Activated naive CD4-positive, alpha-beta T cell treated with anti-CD3 and anti-CD28 coated beads for 36 hours (primary cell): ENCODE measurements at regions not wholly inside any gene's neighbourhood (a gene's known extent, or its start where the extent isn't known, plus 50 kb on each side); places are given as distances from the start of the nearest gene placed in this dataset.

Experiments
- CTCF ChIA-PET: fragments of 350-600 bp; sonication (Branson Sonifier 250); formaldehyde crosslinking; loops from one replicate; lab custom pipeline; 2021; ENCODE audit warnings: antibody characterized with exemption; lab: Charles Lee
- DNase-seq: peaks from one replicate; pipeline ENCODE4 v3.0.0-alpha.2; 2020
- H3K27ac Mint-ChIP-seq: one replicate; pipeline ENCODE4 v1.8.0; 2021; ENCODE audit warnings: mild to moderate bottlenecking, mixed read lengths
- H3K27me3 Mint-ChIP-seq: one replicate; pipeline ENCODE4 v1.8.0; 2021; ENCODE audit warnings: low read depth, mixed read lengths
- H3K36me3 Mint-ChIP-seq: one replicate; pipeline ENCODE4 v1.8.0; 2021; ENCODE audit warnings: low read depth, mixed read lengths
- H3K4me1 Mint-ChIP-seq: one replicate; pipeline ENCODE4 v1.8.0; 2021; ENCODE audit warnings: low read depth, mixed read lengths
- H3K4me3 Mint-ChIP-seq: one replicate; pipeline ENCODE4 v1.8.0; 2021; ENCODE audit warnings: mild to moderate bottlenecking, moderate library complexity, mixed read lengths
- H3K9me3 Mint-ChIP-seq: one replicate; pipeline ENCODE4 v1.8.0; 2021; ENCODE audit warnings: mixed read lengths
- intact Hi-C: fragments of 100-400 bp; cut with micrococcal nuclease; formaldehyde crosslinking; loops from one replicate; pipeline ENCODE4 v1.15.1; 2023

- no peaks in the 10 kb centered on the region for H3K36me3 Mint-ChIP-seq
- H3K4me3 Mint-ChIP-seq: no peak overlapping the region
- H3K4me1 Mint-ChIP-seq: no peaks in the 10 kb centered on the region
- no peak for DNase-seq
- intact Hi-C loops: no loop called here
- no peak overlapping the region for H3K27ac Mint-ChIP-seq
- peaks cover 6% of the 10 kb centered on the region for H3K9me3 Mint-ChIP-seq
- H3K27me3 Mint-ChIP-seq: no peaks in the 10 kb centered on the region
- CTCF ChIA-PET: no interaction called here
These were observed 763.8 kb upstream of the CDH7 start for GRCh38 chr18:64986906-64987495.

- H3K36me3 Mint-ChIP-seq: no peaks in the 10 kb centered on the region
- H3K9me3 Mint-ChIP-seq: peaks cover 2% of the 10 kb centered on the region
- H3K27ac Mint-ChIP-seq: no peak overlapping the region
- intact Hi-C loops: no loop called here
- DNase-seq: no peak
- H3K4me3 Mint-ChIP-seq: no peak overlapping the region
- CTCF ChIA-PET: no interaction called here
- no peaks in the 10 kb centered on the region for H3K27me3 Mint-ChIP-seq
- H3K4me1 Mint-ChIP-seq: no peaks in the 10 kb centered on the region
These were observed 767.1 kb upstream of the CDH7 start for GRCh38 chr18:64983497-64984238.

- Mint-ChIP-seq H3K9me3 (peaks cover 2% of the 10 kb centered on the region), H3K36me3 (no peaks in the 10 kb centered on the region), H3K27ac (no peak overlapping the region), H3K4me1 (no peaks in the 10 kb centered on the region), H3K4me3 (no peak overlapping the region), H3K27me3 (no peaks in the 10 kb centered on the region)
- intact Hi-C loops: no loop called here
- CTCF ChIA-PET: no interaction called here
- no peak for DNase-seq
These were observed 768.3 kb upstream of the CDH7 start for GRCh38 chr18:64982414-64983055.

- Mint-ChIP-seq H3K9me3 (peaks cover 2% of the 10 kb centered on the region), H3K4me3 (no peak overlapping the region), H3K4me1 (no peaks in the 10 kb centered on the region), H3K27me3 (no peaks in the 10 kb centered on the region), H3K36me3 (no peaks in the 10 kb centered on the region), H3K27ac (no peak overlapping the region)
- CTCF ChIA-PET: no interaction called here
- intact Hi-C loops: no loop called here
- no peak for DNase-seq
These were observed 768.9 kb upstream of the CDH7 start for GRCh38 chr18:64981915-64982314.

GRCh38 chr18:64979791-64980190 lies 771.0 kb upstream of the CDH7 start:
- Mint-ChIP-seq H3K4me1 (no peaks in the 10 kb centered on the region), H3K27ac (no peak overlapping the region), H3K4me3 (no peak overlapping the region), H3K27me3 (no peaks in the 10 kb centered on the region), H3K36me3 (no peaks in the 10 kb centered on the region), H3K9me3 (peaks cover 2% of the 10 kb centered on the region)
- CTCF ChIA-PET: no interaction called here
- intact Hi-C loops: no loop called here
- DNase-seq: no peak

- intact Hi-C loops: no loop called here
- Mint-ChIP-seq H3K27ac (no peak overlapping the region), H3K27me3 (no peaks in the 10 kb centered on the region), H3K9me3 (no peaks in the 10 kb centered on the region), H3K4me3 (no peak overlapping the region), H3K4me1 (no peaks in the 10 kb centered on the region), H3K36me3 (no peaks in the 10 kb centered on the region)
- no peak for DNase-seq
- CTCF ChIA-PET: no interaction called here
These were observed 776.3 kb upstream of the CDH7 start for GRCh38 chr18:64974391-64975125.

- Mint-ChIP-seq H3K27ac (no peak overlapping the region), H3K4me3 (no peak overlapping the region), H3K9me3 (no peaks in the 10 kb centered on the region), H3K36me3 (no peaks in the 10 kb centered on the region), H3K4me1 (no peaks in the 10 kb centered on the region), H3K27me3 (no peaks in the 10 kb centered on the region)
- intact Hi-C loops: no loop called here
- CTCF ChIA-PET: interaction anchor here (0.6 kb wide), 1 partner anchor 23 kb away, joined by 3 read pairs; no protein-coding TSS in a partner anchor
- DNase-seq: no peak
These were observed 778.3 kb upstream of the CDH7 start for GRCh38 chr18:64972545-64972944.

GRCh38 chr18:64966667-64967066 lies 784.1 kb upstream of the CDH7 start:
- H3K36me3 Mint-ChIP-seq: no peaks in the 10 kb centered on the region
- H3K4me1 Mint-ChIP-seq: no peaks in the 10 kb centered on the region
- no peak overlapping the region for H3K27ac Mint-ChIP-seq
- H3K4me3 Mint-ChIP-seq: no peak overlapping the region
- no peaks in the 10 kb centered on the region for H3K9me3 Mint-ChIP-seq
- intact Hi-C loops: no loop called here
- CTCF ChIA-PET: no interaction called here
- no peaks in the 10 kb centered on the region for H3K27me3 Mint-ChIP-seq
- DNase-seq: no peak

- Mint-ChIP-seq H3K27ac (no peak overlapping the region), H3K4me3 (no peak overlapping the region), H3K27me3 (no peaks in the 10 kb centered on the region), H3K36me3 (no peaks in the 10 kb centered on the region), H3K4me1 (no peaks in the 10 kb centered on the region), H3K9me3 (peaks cover 4% of the 10 kb centered on the region)
- intact Hi-C loops: no loop called here
- DNase-seq: no peak
- CTCF ChIA-PET: no interaction called here
These were observed 794.3 kb upstream of the CDH7 start for GRCh38 chr18:64956465-64956864.

- no peaks in the 10 kb centered on the region for H3K27me3 Mint-ChIP-seq
- no peaks in the 10 kb centered on the region for H3K36me3 Mint-ChIP-seq
- intact Hi-C loops: no loop called here
- DNase-seq: no peak
- H3K4me1 Mint-ChIP-seq: no peaks in the 10 kb centered on the region
- no peak overlapping the region for H3K27ac Mint-ChIP-seq
- H3K4me3 Mint-ChIP-seq: no peak overlapping the region
- CTCF ChIA-PET: no interaction called here
- H3K9me3 Mint-ChIP-seq: peaks cover 13% of the 10 kb centered on the region
These were observed 800.9 kb upstream of the CDH7 start for GRCh38 chr18:64949885-64950284.

- intact Hi-C loops: no loop called here
These were observed 787.8 kb upstream of the LINC00305 start for GRCh38 chr18:64936671-64937070.

GRCh38 chr18:64929036-64929435 lies 780.1 kb upstream of the LINC00305 start:
- Mint-ChIP-seq H3K9me3 (peaks cover 5% of the 10 kb centered on the region), H3K27ac (no peak overlapping the region), H3K36me3 (no peaks in the 10 kb centered on the region), H3K4me1 (no peaks in the 10 kb centered on the region), H3K4me3 (no peak overlapping the region), H3K27me3 (no peaks in the 10 kb centered on the region)
- CTCF ChIA-PET: no interaction called here
- no peak for DNase-seq
- intact Hi-C loops: no loop called here

More at GRCh38 chr18:64936671-64937070, 787.8 kb upstream of the LINC00305 start:
- Mint-ChIP-seq H3K4me3 (no peak overlapping the region), H3K36me3 (no peaks in the 10 kb centered on the region), H3K9me3 (no peaks in the 10 kb centered on the region), H3K27me3 (no peaks in the 10 kb centered on the region), H3K27ac (no peak overlapping the region), H3K4me1 (no peaks in the 10 kb centered on the region)
- CTCF ChIA-PET: interaction anchor here (0.7 kb wide), 1 partner anchor 155 kb away, joined by 4 read pairs; no protein-coding TSS in a partner anchor
- DNase-seq: no peak
